Kidney (tissue), 13 donors: ENCODE measurements at regions not wholly inside any gene's neighbourhood (a gene's known extent, or its start where the extent isn't known, plus 50 kb on each side); places are given as distances from the start of the nearest gene placed in this dataset.

Experiments used
- DNase-seq, 5 donors: peaks; one replicate each; pipeline ENCODE4 v3.0.0-alpha.2; 2013 to 2020
- FAIRE-seq: peaks from 2 replicates; lab custom pipeline; 2012; peaks lifted over from hg19 to GRCh38; lab: Jason Lieb, UNC
- H3K27ac ChIP-seq, 2 donors: one replicate each; pipeline ENCODE4 v1.7.0; 2013; ENCODE audit warnings: low read depth in 2 of 2, low read length in 2 of 2, inconsistent platforms in 1 of 2
- H3K27me3 ChIP-seq: one replicate; pipeline ENCODE4 v1.7.1; 2013; ENCODE audit warnings: low read length, inconsistent platforms; ENCODE audit not compliant: control insufficient read depth, insufficient read depth
- H3K36me3 ChIP-seq, 3 donors: one replicate each; pipeline versions ENCODE4 v1.7.0 to v1.7.1; 2013; ENCODE audit warnings: low read length in 3 of 3, control low read depth in 1 of 3, inconsistent platforms in 1 of 3; ENCODE audit not compliant: insufficient read depth in 3 of 3, control insufficient read depth in 2 of 3
- H3K4me1 ChIP-seq, 3 donors: one replicate each; pipeline versions ENCODE4 v1.7.0 to v1.7.1; 2013; ENCODE audit warnings: low read length in 3 of 3, inconsistent platforms in 1 of 3, low read depth in 1 of 3; ENCODE audit not compliant: control insufficient read depth in 2 of 3, insufficient read depth in 2 of 3
- H3K4me3 ChIP-seq, 3 donors: one replicate each; pipeline versions ENCODE4 v1.7.0 to v1.8.1; 2013; ENCODE audit warnings: low read length in 3 of 3, control low read depth in 1 of 3, inconsistent platforms in 1 of 3
- H3K9ac ChIP-seq, 3 donors: one replicate each; pipeline versions ENCODE4 v1.7.0 to v1.7.1; 2013; ENCODE audit warnings: low read length in 3 of 3, control low read depth in 1 of 3, inconsistent platforms in 1 of 3
- H3K9me3 ChIP-seq, 3 donors: one replicate each; pipeline versions ENCODE4 v1.7.0 to v1.7.1; 2013; ENCODE audit warnings: low read length in 3 of 3, control low read depth in 1 of 3, inconsistent platforms in 1 of 3; ENCODE audit not compliant: control insufficient read depth in 2 of 3, insufficient read depth in 1 of 3
- intact Hi-C: fragments of 100-400 bp; cut with DNase I; formaldehyde crosslinking; loops from one replicate; pipeline ENCODE4 v1.11.1; 2022
- TF ChIP-seq, protein P1 (sequence below): IDR thresholded peaks from 3 replicates; pipeline ENCODE4 v1.5.1; 2012; ENCODE audit warnings: mild to moderate bottlenecking, moderate library complexity, borderline replicate concordance; ENCODE audit not compliant: insufficient read depth; ENCODE audit errors: extremely low read depth
- donor health status: control.
- donor health status: control.
- donor health status: control.
- donor health status: control.
- donor health status: control.
- donor health status: DM: yes; HTN: yes; CAD: no.
- donor health status: Normal renal cell carcinoma (clear cell type).

- H3K9ac ChIP-seq, result no peak overlapping the region
- no peaks in the 10 kb centered on the region for H3K36me3 ChIP-seq
- H3K27me3 ChIP-seq, result no peaks in the 10 kb centered on the region
- TF ChIP-seq, protein P1, sequence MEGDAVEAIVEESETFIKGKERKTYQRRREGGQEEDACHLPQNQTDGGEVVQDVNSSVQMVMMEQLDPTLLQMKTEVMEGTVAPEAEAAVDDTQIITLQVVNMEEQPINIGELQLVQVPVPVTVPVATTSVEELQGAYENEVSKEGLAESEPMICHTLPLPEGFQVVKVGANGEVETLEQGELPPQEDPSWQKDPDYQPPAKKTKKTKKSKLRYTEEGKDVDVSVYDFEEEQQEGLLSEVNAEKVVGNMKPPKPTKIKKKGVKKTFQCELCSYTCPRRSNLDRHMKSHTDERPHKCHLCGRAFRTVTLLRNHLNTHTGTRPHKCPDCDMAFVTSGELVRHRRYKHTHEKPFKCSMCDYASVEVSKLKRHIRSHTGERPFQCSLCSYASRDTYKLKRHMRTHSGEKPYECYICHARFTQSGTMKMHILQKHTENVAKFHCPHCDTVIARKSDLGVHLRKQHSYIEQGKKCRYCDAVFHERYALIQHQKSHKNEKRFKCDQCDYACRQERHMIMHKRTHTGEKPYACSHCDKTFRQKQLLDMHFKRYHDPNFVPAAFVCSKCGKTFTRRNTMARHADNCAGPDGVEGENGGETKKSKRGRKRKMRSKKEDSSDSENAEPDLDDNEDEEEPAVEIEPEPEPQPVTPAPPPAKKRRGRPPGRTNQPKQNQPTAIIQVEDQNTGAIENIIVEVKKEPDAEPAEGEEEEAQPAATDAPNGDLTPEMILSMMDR, result no peak
- H3K4me1 ChIP-seq, result no peaks in the 10 kb centered on the region
- H3K27ac ChIP-seq, result no peak overlapping the region
- no peak overlapping the region for H3K4me3 ChIP-seq
- intact Hi-C loops, result no loop called here
- no peak for FAIRE-seq
- no peaks in the 10 kb centered on the region for H3K9me3 ChIP-seq
- DNase-seq, result no peak
Observed at GRCh38 chr12:46944771-46945170, 119.0 kb upstream of the SLC38A4 start.

DNA sequence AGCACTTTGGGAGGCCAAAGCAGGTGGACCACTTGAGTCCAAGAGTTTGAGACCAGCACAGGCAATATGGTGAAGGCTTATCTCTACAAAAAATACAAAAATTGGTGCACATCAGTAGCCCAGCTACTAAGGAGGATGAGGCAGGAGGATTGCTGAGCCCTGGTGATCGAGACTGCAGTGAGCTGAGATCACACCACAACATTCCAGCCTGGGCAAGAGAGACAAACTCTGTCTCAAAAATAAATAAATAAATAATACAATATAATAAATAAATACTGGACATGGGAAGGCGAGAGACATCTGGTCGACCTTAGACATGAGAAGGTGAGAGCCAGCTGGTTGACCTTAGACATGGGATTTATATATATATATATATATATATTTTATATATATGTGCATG, 119.8 kb upstream of the SLC38A4 start:
- Histone ChIP-seq H3K9me3 (no peaks in the 10 kb centered on the region), H3K4me1 (no peaks in the 10 kb centered on the region), H3K27me3 (no peaks in the 10 kb centered on the region), H3K36me3 (no peaks in the 10 kb centered on the region), H3K4me3 (no peak overlapping the region), H3K27ac (no peak overlapping the region), H3K9ac (no peak overlapping the region)
- TF ChIP-seq, protein P1, result no peak
- intact Hi-C loops, result no loop called here
- DNase-seq (no peak), FAIRE-seq (no peak)

- intact Hi-C loops, result no loop called here
- Histone ChIP-seq H3K36me3 (no peaks in the 10 kb centered on the region), H3K27me3 (no peaks in the 10 kb centered on the region), H3K27ac (no peak overlapping the region), H3K4me1 (no peaks in the 10 kb centered on the region), H3K4me3 (no peak overlapping the region), H3K9ac (no peak overlapping the region), H3K9me3 (no peaks in the 10 kb centered on the region)
- TF ChIP-seq, protein P1, result no peak
- DNase-seq (no peak), FAIRE-seq (no peak)
Observed at GRCh38 chr12:46946137-46946536, 120.3 kb upstream of the SLC38A4 start.

- FAIRE-seq, result no peak
- TF ChIP-seq, protein P1, result no peak
Observed at GRCh38 chr12:46948936-46949545, 123.2 kb upstream of the SLC38A4 start.

More at GRCh38 chr12:46948936-46949545, 123.2 kb upstream of the SLC38A4 start:
- intact Hi-C loops, result no loop called here
- H3K9me3 ChIP-seq, result no peaks in the 10 kb centered on the region
- no peak overlapping the region for H3K4me3 ChIP-seq
- H3K4me1 ChIP-seq, result no peaks in the 10 kb centered on the region
- no peak overlapping the region for H3K9ac ChIP-seq
- DNase-seq, result no peak
- H3K36me3 ChIP-seq, result no peaks in the 10 kb centered on the region
- H3K27me3 ChIP-seq, result no peaks in the 10 kb centered on the region
- no peak overlapping the region for H3K27ac ChIP-seq
